Gastrocnemius medialis (tissue), 4 donors: ENCODE measurements at regions not wholly inside any gene's neighbourhood (a gene's known extent, or its start where the extent isn't known, plus 50 kb on each side); places are given as distances from the start of the nearest gene placed in this dataset.

Experiments
- CTCF ChIP-seq, 5 experiments: fragments of 450-650 bp in 3 of 5; fragments of 200-600 bp in 2 of 5; sonication (generic) in 2 of 5; IDR thresholded peaks in 4 of 5; conservative IDR thresholded peaks in 1 of 5; 1 replicate in 4 of 5; 2 replicates in 1 of 5; pipeline ENCODE4 v1.5.1; 2016 to 2019; ENCODE audit warnings: antibody characterized with exemption in 5 of 5, mild to moderate bottlenecking in 3 of 5, moderate library complexity in 3 of 5
- POLR2A ChIP-seq, 2 donors: fragments of 450-650 bp; IDR thresholded peaks; one replicate each; pipeline ENCODE4 v1.6.1; 2017; ENCODE audit warnings: antibody characterized with exemption in 2 of 2, mild to moderate bottlenecking in 2 of 2, moderate library complexity in 2 of 2

GRCh38 chr6:168923171-168923570, 330.5 kb downstream of the THBS2 start:
- TF ChIP-seq CTCF (IDR thresholded peaks at IDR 0.05 in 4 of 5, conservative IDR thresholded peaks at IDR 0.05 in 1 of 5): no peak
- TF ChIP-seq POLR2A (IDR thresholded peaks at IDR 0.05): no peak
